ENCODE measurements at regions not wholly inside any gene's neighbourhood (a gene's known extent, or its start where the extent isn't known, plus 50 kb on each side); places are given as distances from the start of the nearest gene placed in this dataset.

DNA sequence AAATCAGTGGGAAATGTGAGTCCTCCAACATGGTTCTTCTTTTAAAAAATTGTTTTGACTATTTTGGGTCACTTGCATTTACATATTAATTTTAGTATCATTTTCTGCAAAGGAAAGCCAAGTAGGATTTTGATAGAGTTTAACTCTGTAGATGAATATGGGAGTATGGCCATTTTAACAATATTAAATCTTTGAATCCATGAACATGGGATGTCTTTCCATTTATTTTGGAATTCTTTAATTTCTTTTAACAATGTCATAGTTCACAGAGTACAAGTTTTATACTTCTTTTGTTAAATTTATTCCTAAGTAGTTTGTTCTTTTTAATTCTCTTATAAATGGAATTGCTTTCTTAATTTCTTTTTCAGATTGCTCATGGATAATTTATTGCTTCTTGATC, 56.5 kb upstream of the ARMC2 start:
- H3K27ac ChIP-seq (ENCODE audit: control insufficient read depth, insufficient read depth, low read length) = no peak overlapping the region
- no peak overlapping the region for H2AFZ ChIP-seq (ENCODE audit: control insufficient read depth, low read length)
- no peaks in the 10 kb centered on the region for H3K27me3 ChIP-seq (ENCODE audit: control insufficient read depth, extremely low read depth, insufficient read depth, low read length)
- no peaks in the 10 kb centered on the region for H3K9me1 ChIP-seq (ENCODE audit: control insufficient read depth, extremely low read depth, insufficient read depth, low read length)
- H3K4me1 ChIP-seq (ENCODE audit: control insufficient read depth, extremely low read depth, insufficient read depth, low read length) = no peaks in the 10 kb centered on the region
- no peaks in the 10 kb centered on the region for H4K20me1 ChIP-seq (ENCODE audit: control insufficient read depth, extremely low read depth, insufficient read depth, low read length)
- dilution Hi-C loops (cut with MboI; ENCODE audit: extremely low pct_ligation_motif_present, low sequenced_read_pairs) = no loop called here
- H3K36me3 ChIP-seq (ENCODE audit: control insufficient read depth in 2 of 2, extremely low read depth in 1 of 2, insufficient read depth in 2 of 2, low read length in 2 of 2) = no peaks in the 10 kb centered on the region
- no peak overlapping the region for H3K4me3 ChIP-seq (ENCODE audit: control insufficient read depth in 2 of 3, extremely low read depth in 1 of 3, insufficient read depth in 2 of 3, low read depth in 1 of 3, low read length in 3 of 3)
- no peak overlapping the region for H3K9ac ChIP-seq (ENCODE audit: control insufficient read depth, extremely low read depth, insufficient read depth, low read length)
- no peak overlapping the region for H3K4me2 ChIP-seq (ENCODE audit: control insufficient read depth, extremely low read depth, insufficient read depth, low read depth, low read length)
- no peaks in the 10 kb centered on the region for H3K9me3 ChIP-seq (ENCODE audit: control insufficient read depth, low read depth, low read length)
- TF ChIP-seq, protein P1, sequence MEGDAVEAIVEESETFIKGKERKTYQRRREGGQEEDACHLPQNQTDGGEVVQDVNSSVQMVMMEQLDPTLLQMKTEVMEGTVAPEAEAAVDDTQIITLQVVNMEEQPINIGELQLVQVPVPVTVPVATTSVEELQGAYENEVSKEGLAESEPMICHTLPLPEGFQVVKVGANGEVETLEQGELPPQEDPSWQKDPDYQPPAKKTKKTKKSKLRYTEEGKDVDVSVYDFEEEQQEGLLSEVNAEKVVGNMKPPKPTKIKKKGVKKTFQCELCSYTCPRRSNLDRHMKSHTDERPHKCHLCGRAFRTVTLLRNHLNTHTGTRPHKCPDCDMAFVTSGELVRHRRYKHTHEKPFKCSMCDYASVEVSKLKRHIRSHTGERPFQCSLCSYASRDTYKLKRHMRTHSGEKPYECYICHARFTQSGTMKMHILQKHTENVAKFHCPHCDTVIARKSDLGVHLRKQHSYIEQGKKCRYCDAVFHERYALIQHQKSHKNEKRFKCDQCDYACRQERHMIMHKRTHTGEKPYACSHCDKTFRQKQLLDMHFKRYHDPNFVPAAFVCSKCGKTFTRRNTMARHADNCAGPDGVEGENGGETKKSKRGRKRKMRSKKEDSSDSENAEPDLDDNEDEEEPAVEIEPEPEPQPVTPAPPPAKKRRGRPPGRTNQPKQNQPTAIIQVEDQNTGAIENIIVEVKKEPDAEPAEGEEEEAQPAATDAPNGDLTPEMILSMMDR (optimal IDR thresholded peaks at IDR 0.05 in 1 of 3, IDR thresholded peaks at IDR 0.05 in 1 of 3, conservative IDR thresholded peaks at IDR 0.05 in 1 of 3; ENCODE audit: extremely low read depth in 1 of 3, insufficient read depth in 2 of 3, low read length in 3 of 3) = no peak
- no peak for TF ChIP-seq EZH2 (IDR thresholded peaks at IDR 0.05; ENCODE audit: low read length)
- FAIRE-seq = no peak
- no peaks in the 10 kb centered on the region for H3K79me2 ChIP-seq (ENCODE audit: control insufficient read depth, insufficient read depth, low read length)
- DNase-seq (ENCODE audit: low read depth, low spot score) = no peak

DNA sequence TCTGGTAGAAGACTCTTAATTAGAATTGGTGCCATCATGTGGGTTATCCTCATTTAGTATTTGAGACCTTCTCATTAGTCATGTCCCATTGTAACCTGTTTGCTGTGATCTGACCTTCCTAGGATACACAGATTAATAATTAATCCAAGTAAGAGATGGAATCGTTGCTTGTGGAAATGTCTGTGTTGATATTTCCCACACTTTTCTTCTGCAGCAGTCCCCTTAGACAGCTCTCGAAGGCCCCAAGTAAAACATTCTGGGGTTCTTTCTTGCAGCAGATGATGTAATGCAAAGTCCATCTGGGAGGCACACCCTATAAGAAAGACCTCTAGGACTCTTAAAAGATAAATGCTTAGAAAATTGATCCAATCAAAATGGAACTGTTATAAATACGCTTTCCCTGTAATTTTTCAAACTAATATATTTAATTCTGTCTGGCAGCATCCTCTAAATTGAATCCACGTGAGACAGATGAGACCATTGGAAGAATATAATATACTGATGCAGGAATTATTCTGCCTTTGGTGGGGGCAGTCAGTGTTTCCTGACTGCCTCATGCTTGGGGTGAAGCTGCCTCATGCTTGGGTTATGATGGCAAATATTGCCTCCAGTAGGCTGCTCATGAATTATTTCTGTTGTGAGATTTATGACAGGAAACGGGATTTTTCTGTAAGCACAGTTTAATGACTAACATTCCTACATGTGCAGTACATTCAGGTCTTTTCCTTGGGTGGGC, 54.5 kb upstream of the ARMC2 start:
- Histone ChIP-seq H3K4me1 (ENCODE audit: control insufficient read depth, extremely low read depth, insufficient read depth, low read length) (no peaks in the 10 kb centered on the region), H4K20me1 (ENCODE audit: control insufficient read depth, extremely low read depth, insufficient read depth, low read length) (no peaks in the 10 kb centered on the region), H3K4me2 (ENCODE audit: control insufficient read depth, extremely low read depth, insufficient read depth, low read depth, low read length) (no peak overlapping the region), H3K36me3 (ENCODE audit: control insufficient read depth in 2 of 2, extremely low read depth in 1 of 2, insufficient read depth in 2 of 2, low read length in 2 of 2) (no peaks in the 10 kb centered on the region), H3K9me1 (ENCODE audit: control insufficient read depth, extremely low read depth, insufficient read depth, low read length) (no peaks in the 10 kb centered on the region), H2AFZ (ENCODE audit: control insufficient read depth, low read length) (no peak overlapping the region), H3K9ac (ENCODE audit: control insufficient read depth, extremely low read depth, insufficient read depth, low read length) (no peak overlapping the region), H3K9me3 (ENCODE audit: control insufficient read depth, low read depth, low read length) (no peaks in the 10 kb centered on the region), H3K27ac (ENCODE audit: control insufficient read depth, insufficient read depth, low read length) (no peak overlapping the region), H3K79me2 (ENCODE audit: control insufficient read depth, insufficient read depth, low read length) (no peaks in the 10 kb centered on the region), H3K27me3 (ENCODE audit: control insufficient read depth, extremely low read depth, insufficient read depth, low read length) (no peaks in the 10 kb centered on the region), H3K4me3 (ENCODE audit: control insufficient read depth in 2 of 3, extremely low read depth in 1 of 3, insufficient read depth in 2 of 3, low read depth in 1 of 3, low read length in 3 of 3) (no peak overlapping the region)
- dilution Hi-C loops (cut with MboI; ENCODE audit: extremely low pct_ligation_motif_present, low sequenced_read_pairs) = no loop called here
- TF ChIP-seq, protein P1 (optimal IDR thresholded peaks at IDR 0.05 in 1 of 3, IDR thresholded peaks at IDR 0.05 in 1 of 3, conservative IDR thresholded peaks at IDR 0.05 in 1 of 3; ENCODE audit: extremely low read depth in 1 of 3, insufficient read depth in 2 of 3, low read length in 3 of 3) = no peak
- TF ChIP-seq EZH2 (IDR thresholded peaks at IDR 0.05; ENCODE audit: low read length) = no peak
- FAIRE-seq (no peak), DNase-seq (ENCODE audit: low read depth, low spot score) (no peak)

All from keratinocyte (primary cell).